Neural crest cell (in vitro differentiated cells): ENCODE measurements at regions not wholly inside any gene's neighbourhood (a gene's known extent, or its start where the extent isn't known, plus 50 kb on each side); places are given as distances from the start of the nearest gene placed in this dataset.

Experiments used
- DNase-seq: peaks from one replicate; pipeline ENCODE4 v3.0.0; 2021; ENCODE audit warnings: low read depth, mixed read lengths, low spot score
- H3K27ac Mint-ChIP-seq: one replicate; pipeline ENCODE4 v1.8.0; 2021; ENCODE audit warnings: mild to moderate bottlenecking, mixed read lengths; ENCODE audit not compliant: unreplicated experiment
- H3K27me3 Mint-ChIP-seq: 2 replicates; pipeline ENCODE4 v1.8.0; 2021; ENCODE audit warnings: low read depth, mild to moderate bottlenecking, mixed read lengths
- H3K36me3 Mint-ChIP-seq: 2 replicates; pipeline ENCODE4 v1.8.0; 2021; ENCODE audit warnings: low read depth, mild to moderate bottlenecking, mixed read lengths
- H3K4me1 Mint-ChIP-seq: 2 replicates; pipeline ENCODE4 v1.8.0; 2021; ENCODE audit warnings: mixed read lengths
- H3K4me3 Mint-ChIP-seq: one replicate; pipeline ENCODE4 v1.8.0; 2021; ENCODE audit warnings: mild to moderate bottlenecking, mixed read lengths
- H3K9me3 Mint-ChIP-seq: 2 replicates; pipeline ENCODE4 v1.8.0; 2021; ENCODE audit warnings: mixed read lengths
- CTCF ChIP-seq: fragments of 200-600 bp; sonication (generic); conservative IDR thresholded peaks from 2 replicates; pipeline ENCODE4 v1.5.0; 2021; ENCODE audit warnings: antibody characterized with exemption, mild to moderate bottlenecking

- Mint-ChIP-seq H3K4me1 (no peaks in the 10 kb centered on the region), H3K27me3 (no peaks in the 10 kb centered on the region), H3K9me3 (peaks cover 9% of the 10 kb centered on the region), H3K27ac (no peak overlapping the region), H3K36me3 (peaks cover 3% of the 10 kb centered on the region), H3K4me3 (no peak overlapping the region)
- TF ChIP-seq CTCF, result no peak
- DNase-seq, result no peak
Measured at GRCh38 chr4:32206756-32207155, 1486.6 kb downstream of the PCDH7 start.

- Mint-ChIP-seq H3K36me3 (peaks cover 3% of the 10 kb centered on the region), H3K27ac (no peak overlapping the region), H3K4me3 (no peak overlapping the region), H3K9me3 (peaks cover 9% of the 10 kb centered on the region), H3K4me1 (peaks cover 3% of the 10 kb centered on the region), H3K27me3 (no peaks in the 10 kb centered on the region)
- TF ChIP-seq CTCF, result no peak
- DNase-seq, result no peak
Measured at GRCh38 chr4:32207456-32207855, 1487.3 kb downstream of the PCDH7 start.

GRCh38 chr4:32215277-32215676 lies 1495.1 kb downstream of the PCDH7 start:
- no peak overlapping the region for H3K27ac Mint-ChIP-seq
- H3K36me3 Mint-ChIP-seq, result no peaks in the 10 kb centered on the region
- no peaks in the 10 kb centered on the region for H3K9me3 Mint-ChIP-seq
- no peaks in the 10 kb centered on the region for H3K27me3 Mint-ChIP-seq
- no peak overlapping the region for H3K4me3 Mint-ChIP-seq
- DNase-seq, result no peak
- peaks cover 4% of the 10 kb centered on the region for H3K4me1 Mint-ChIP-seq
- no peak for TF ChIP-seq CTCF

GRCh38 chr4:32216502-32216901 lies 1496.3 kb downstream of the PCDH7 start:
- TF ChIP-seq CTCF, result no peak
- Mint-ChIP-seq H3K27ac (no peak overlapping the region), H3K27me3 (no peaks in the 10 kb centered on the region), H3K4me1 (peaks cover 4% of the 10 kb centered on the region), H3K9me3 (no peaks in the 10 kb centered on the region), H3K36me3 (no peaks in the 10 kb centered on the region), H3K4me3 (no peak overlapping the region)
- DNase-seq, result no peak

- H3K4me3 Mint-ChIP-seq, result no peak overlapping the region
Measured at GRCh38 chr4:32219306-32220075, 1499.3 kb downstream of the PCDH7 start.

More at GRCh38 chr4:32219306-32220075, 1499.3 kb downstream of the PCDH7 start:
- Mint-ChIP-seq H3K36me3 (no peaks in the 10 kb centered on the region), H3K4me1 (no peaks in the 10 kb centered on the region), H3K27me3 (no peaks in the 10 kb centered on the region), H3K9me3 (peaks cover 3% of the 10 kb centered on the region), H3K27ac (no peak overlapping the region)
- DNase-seq, result no peak
- no peak for TF ChIP-seq CTCF
